Suppressor macrophage (primary cell): ENCODE measurements at regions not wholly inside any gene's neighbourhood (a gene's known extent, or its start where the extent isn't known, plus 50 kb on each side); places are given as distances from the start of the nearest gene placed in this dataset.

Experiments used
- DNase-seq, 4 experiments: peaks; one replicate each; pipeline ENCODE4 v3.0.0-alpha.2; 2020 to 2022

GRCh38 chr13:79081942-79082341 is 324.1 kb downstream of the RBM26 start:
- no peak for DNase-seq

DNA sequence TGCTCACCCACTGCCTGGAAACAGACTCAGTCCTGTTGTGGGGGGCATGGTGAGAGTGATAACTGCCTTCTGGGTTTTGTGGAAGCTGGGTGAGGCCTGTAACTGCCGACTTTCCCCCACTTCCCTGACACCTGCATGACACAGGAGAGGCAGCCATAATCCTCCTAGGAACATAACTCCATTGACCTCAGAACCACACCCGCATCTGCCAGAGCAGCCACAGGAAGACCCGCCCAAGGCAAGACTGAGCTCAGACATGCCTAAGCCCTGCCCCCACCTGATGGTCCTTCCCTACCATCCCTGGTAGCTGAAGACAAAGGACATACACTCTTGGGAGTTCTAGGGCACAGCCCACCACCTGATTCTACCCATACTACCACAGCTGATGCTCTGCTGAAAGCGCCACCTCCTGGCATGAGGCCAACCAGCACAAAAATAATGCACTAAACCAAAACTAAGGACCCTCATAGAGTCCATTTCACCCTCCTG is 326.7 kb downstream of the RBM26 start:
- DNase-seq: no peak

DNA sequence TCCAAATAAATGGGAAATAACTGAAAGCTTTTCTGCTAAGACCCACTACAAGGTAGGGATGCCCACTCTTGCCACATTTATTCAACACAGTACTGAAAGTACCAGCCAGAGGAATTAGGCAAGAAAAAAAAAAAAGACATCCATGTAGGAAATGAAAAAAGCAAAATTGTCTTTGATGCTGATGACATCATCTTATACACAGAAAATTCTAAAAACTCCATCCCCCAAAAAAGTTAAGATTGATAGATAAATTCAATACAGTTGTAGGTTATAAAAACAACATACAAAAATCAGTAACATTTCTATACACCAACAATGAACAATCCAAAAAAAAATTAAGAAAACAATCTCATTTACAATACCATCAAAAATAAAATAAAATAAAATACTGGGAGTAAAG is 330.4 kb downstream of the RBM26 start:
- DNase-seq: no peak

DNA sequence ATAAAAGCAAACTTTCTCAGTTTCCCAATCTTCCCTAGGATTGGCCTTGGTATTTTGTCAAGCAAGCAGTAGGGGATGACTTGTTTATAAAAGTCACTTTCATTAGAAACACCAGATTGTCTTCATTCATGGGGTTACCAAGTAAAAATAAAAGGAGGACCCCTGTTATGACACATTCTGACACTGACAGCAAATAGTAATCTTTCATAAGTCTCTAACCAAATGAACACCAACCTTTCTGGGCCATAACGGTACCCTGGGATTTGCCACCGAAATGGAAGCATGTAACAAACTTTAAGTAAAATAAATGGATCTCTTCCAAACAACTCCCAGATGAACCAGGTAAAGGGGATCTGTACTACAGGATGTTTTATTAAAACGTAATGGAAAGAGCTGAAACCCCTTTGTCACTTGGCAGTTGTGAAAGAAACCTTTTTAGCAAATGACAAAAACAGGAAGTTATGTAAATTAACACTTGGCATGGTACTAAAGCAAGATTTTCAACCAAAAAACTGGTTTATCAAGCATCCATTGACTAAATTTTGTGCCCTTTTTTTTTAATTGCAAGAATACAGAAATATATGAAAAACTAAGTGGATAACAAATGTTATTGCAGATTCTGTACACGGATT is 335.6 kb downstream of the RBM26 start:
- no peak for DNase-seq

DNA sequence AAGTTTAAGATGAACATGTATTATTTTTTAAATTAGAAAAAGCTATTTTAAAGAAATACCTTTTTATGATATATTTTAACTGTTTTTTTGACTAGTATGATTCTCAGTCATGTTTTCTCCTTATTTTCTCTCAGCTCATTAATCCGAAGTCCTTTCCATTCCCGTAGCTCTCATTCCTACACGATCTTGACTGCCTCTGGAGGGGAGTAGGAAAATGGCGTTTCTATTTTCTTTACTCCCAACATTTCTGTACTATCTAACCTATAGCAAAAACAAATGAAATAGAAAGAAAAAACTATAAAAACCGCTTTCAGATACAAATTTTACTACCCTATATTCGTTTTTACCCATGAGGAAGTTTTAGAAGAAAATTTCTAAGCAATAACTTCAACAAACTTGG is 343.8 kb downstream of the RBM26 start:
- no peak for DNase-seq

- DNase-seq: no peak
These were observed 345.8 kb downstream of the RBM26 start for GRCh38 chr13:79060216-79060615.

DNA sequence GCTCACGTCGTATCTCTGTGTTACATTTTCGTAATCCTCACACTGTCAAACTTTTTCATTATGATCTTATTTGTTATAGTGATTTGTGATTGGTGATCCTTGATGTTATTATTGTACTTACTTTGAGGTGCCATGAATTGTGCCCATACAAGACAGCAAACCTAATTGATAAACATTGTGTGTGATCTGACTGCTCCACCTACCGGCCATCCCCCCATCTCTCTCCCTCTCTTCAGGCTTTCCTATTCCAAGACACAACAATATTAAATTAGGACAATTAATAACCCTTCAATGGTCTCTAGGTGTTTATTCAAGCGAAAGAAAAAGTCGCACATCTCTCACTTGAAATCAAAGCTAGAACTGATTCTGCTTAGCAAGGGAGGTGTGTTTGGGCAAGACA is 349.3 kb downstream of the RBM26 start:
- no peak for DNase-seq

DNA sequence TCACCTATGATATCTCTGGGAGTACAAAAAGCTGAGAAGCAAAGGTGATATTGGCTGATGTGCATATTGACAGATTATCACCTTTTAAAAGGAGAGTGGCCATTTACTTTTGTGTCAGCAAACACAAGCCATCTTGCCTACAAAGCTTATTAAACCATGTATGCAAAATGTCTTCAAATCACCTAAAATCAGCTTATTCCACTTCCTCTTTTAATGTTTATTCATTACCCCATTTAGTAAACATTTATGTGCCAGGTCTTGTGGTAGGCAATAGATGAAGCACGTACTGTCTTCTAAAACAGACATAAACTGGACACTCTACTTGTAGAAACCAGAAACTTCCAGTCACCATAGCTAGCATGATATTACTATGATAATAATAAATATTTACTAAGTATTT is 354.6 kb downstream of the RBM26 start:
- no peak for DNase-seq

- DNase-seq: no peak
These were observed 361.6 kb downstream of the RBM26 start for GRCh38 chr13:79044415-79044814.

- DNase-seq: no peak
These were observed 362.8 kb downstream of the RBM26 start for GRCh38 chr13:79043208-79043607.

DNA sequence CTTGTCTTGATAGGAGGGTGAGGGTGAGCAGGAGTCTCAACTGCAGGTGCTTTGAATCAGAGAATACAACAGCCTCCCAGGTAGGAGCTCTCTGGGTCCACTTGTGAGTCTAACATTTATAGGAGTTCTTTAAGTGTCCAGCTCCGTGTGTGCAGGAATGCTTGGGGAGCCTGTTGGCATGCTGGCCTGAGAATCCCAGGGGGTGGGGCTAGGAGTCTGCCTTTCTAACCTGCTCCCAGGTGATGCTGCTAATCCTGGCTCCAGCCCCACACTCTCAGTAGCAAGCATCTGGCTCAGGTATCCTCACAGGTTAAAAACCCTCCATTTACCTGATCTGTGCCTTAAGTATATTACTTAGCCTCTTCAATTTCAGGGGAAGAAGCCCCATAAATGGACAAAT is 368.9 kb downstream of the RBM26 start:
- no peak for DNase-seq

DNA sequence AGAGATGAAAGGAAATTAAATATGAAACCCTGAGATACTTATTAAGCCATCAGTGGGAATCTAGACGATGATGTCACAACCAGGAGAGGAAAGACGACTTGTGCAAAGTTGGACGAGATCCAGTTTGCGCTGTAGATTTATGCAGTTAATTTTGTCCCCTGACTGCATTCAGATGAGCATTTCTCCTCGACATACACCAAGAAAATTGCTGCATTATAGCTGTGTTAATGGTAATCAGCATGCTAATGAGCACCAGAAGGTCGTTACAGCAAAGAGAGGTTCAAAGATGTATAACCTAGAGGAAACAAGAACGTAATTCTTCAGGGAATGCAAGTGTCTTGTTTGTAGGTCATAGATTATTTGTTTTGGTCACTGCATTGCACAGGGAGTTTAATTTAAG is 371.7 kb downstream of the RBM26 start:
- no peak for DNase-seq

DNA sequence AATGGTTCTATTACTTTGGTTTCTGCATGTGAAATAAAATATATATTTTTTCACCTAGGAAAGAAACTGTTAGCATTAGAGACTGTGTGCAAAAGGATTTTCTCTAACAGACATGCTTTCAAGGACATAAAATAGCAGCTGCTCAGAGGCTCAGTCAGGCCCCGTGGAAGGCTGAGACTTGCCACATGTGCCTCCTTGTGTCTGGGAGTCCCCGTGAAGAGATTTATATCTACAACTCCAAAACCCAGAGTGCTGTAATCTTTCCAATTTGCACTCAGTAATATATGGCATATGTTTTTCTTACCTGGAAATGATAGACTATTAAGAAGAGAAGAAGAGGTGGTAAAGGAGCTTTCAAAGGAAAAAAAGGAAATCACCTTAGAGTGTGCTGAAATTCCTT is 371.6 kb upstream of the OBI1 start:
- DNase-seq: no peak

DNA sequence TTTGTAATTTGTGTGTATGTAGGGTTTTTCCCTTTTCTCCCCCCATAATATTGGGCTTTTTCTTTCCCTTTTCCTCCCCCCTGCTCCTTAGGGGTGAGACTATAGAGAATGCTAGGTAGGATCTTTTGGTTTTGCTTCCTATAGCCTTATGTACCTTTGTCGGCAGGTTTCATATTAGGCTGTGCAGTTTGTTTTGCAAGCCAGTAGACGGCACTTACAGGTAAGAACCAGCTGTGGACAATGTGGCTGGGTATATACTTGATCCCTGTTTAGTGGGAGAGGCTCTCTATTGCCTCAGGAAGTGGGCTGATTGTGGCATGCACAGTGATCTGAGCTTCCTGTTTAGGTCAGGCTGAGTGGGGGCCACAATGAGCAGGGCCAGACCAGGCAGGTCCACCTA is 359.2 kb upstream of the OBI1 start:
- DNase-seq: no peak

DNA sequence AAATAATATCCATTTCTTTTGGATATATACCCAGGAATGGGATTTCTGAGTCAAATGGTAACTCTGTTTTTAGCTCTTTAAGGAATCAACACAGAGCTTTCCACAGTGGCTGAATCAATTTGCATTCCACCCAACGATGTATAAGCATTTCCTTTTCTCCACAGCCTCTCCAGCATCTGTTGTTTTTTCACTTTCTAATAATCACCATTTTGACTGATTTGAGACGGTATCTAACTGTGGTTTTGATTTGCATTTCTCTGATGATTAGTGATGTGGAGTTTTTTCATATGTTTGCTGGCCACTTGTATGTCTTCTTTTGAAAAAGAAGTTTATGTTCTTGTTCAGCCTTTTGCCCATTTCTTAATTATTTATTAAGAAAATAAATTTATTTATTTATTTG is 352.2 kb upstream of the OBI1 start:
- DNase-seq: no peak

- no peak for DNase-seq
These were observed 345.3 kb upstream of the OBI1 start for GRCh38 chr13:79003989-79004898.

DNA sequence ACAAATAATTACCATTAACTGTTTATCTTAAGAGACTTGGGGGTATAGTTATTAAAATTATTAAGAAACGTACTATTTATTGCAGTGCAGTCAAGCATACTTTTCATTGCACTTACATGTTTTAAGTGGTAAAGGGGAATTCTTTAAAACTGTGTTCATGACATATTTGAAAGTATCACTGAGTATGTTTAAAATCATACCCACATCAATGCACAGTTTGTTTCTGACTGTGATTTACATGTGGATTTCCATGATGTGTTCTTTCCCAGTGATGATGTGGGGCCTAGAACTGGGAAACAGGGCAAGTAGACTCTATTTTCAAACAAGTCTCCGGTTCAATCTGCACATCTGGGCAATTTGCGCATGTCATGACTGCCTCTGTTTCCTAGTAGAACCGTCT is 340.5 kb upstream of the OBI1 start:
- no peak for DNase-seq

- DNase-seq: no peak
These were observed 339.8 kb upstream of the OBI1 start for GRCh38 chr13:78998630-78999315.

GRCh38 chr13:78997902-78998629 is 339.1 kb upstream of the OBI1 start:
- DNase-seq: peak in 1 of 4 experiments; percentile 3

GRCh38 chr13:78993792-78994191 is 334.8 kb upstream of the OBI1 start:
- DNase-seq: no peak

DNA sequence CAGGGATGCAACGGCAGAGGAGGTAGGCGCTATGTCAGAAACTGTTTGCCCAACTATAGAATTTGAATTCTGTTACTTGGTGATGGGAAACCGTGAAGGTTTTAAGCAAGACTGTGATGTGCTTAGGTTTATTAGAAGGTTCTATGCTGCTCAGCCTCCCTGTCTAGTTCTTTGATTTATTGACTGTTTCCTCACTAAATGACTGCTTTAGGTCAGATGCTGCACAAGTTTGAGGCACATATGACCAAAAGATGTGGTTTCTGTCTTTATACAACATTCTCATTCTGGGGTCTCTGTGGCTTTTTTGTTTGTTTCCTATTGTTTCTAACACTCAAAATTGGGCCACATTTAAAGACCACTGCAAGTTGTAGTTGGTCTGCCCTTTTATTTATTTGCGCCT is 323.0 kb upstream of the OBI1 start:
- no peak for DNase-seq

DNA sequence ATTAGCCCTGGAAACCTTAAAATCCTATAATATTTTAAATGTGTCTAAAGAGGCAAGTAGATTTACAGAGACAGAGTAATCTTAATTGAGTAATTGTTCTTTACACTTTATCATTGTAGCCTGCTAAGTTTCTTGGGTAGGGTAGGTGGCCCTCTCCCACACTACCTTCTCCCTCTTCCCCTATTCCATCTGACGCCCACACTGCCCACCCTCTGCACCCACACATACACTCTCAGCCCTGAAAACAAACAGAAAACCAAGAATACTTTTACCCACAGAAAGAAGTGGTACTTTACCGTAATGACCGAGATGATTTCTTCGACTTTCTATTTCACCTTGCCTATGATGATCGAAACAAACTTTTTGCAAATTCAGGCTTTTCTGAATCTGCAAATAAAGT is 320.4 kb upstream of the OBI1 start:
- no peak for DNase-seq
